Prostate gland (tissue), 2 donors: ENCODE measurements at regions not wholly inside any gene's neighbourhood (a gene's known extent, or its start where the extent isn't known, plus 50 kb on each side); places are given as distances from the start of the nearest gene placed in this dataset.

Experiments
- POLR2A ChIP-seq: fragments of 450-650 bp; IDR thresholded peaks from one replicate; pipeline ENCODE4 v1.6.1; 2016; ENCODE audit warnings: antibody characterized with exemption, mild to moderate bottlenecking
- POLR2AphosphoS5 ChIP-seq: sonication (generic); formaldehyde crosslinking; IDR thresholded peaks from one replicate; pipeline ENCODE4 v1.6.1; 2017; ENCODE audit warnings: antibody characterized with exemption
- TF ChIP-seq, protein P1 (sequence below), 4 experiments: fragments of 200-600 bp in 2 of 4; fragments of 450-650 bp in 2 of 4; sonication (generic) in 2 of 4; IDR thresholded peaks; 1 replicate in 3 of 4; 2 replicates in 1 of 4; pipeline ENCODE4 v1.5.1; 2016 to 2019; ENCODE audit warnings: antibody characterized with exemption in 4 of 4, mild to moderate bottlenecking in 2 of 4, moderate library complexity in 2 of 4

DNA sequence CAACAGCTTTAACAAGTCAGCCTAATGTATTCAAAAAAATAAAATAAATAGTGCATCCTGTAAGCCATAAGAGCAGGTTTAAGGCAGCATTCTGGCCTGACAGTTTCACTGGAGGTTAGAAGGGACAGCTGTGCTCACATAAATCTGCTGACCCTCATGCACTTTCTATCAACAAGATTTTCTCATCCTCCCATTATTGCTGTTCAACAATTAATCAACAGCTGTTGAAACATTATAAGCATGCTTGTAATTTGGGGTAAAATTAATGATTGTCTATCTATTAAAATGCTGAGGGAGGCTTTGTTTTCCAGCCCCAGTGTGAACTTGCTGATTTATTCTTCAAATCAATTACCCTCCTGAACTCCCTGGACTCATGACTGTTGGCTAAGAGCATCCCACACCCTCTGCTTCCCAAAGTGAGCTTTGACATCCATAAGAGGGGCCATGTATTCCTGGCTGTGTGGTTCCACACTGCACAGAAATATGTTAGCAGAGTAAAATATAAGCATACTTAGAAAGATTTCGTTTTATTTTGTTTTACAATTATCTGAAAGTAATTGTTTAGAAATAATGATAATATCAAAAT is 492.4 kb downstream of the EFNB2 start:
- TF ChIP-seq POLR2A = no peak
- TF ChIP-seq, protein P1, sequence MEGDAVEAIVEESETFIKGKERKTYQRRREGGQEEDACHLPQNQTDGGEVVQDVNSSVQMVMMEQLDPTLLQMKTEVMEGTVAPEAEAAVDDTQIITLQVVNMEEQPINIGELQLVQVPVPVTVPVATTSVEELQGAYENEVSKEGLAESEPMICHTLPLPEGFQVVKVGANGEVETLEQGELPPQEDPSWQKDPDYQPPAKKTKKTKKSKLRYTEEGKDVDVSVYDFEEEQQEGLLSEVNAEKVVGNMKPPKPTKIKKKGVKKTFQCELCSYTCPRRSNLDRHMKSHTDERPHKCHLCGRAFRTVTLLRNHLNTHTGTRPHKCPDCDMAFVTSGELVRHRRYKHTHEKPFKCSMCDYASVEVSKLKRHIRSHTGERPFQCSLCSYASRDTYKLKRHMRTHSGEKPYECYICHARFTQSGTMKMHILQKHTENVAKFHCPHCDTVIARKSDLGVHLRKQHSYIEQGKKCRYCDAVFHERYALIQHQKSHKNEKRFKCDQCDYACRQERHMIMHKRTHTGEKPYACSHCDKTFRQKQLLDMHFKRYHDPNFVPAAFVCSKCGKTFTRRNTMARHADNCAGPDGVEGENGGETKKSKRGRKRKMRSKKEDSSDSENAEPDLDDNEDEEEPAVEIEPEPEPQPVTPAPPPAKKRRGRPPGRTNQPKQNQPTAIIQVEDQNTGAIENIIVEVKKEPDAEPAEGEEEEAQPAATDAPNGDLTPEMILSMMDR (IDR thresholded peaks at IDR 0.05) = no peak
- no peak for TF ChIP-seq POLR2AphosphoS5
